Endothelial cell of umbilical vein (primary cell): ENCODE measurements at regions not wholly inside any gene's neighbourhood (a gene's known extent, or its start where the extent isn't known, plus 50 kb on each side); places are given as distances from the start of the nearest gene placed in this dataset.

Source experiments
- BruUV-seq: library from RNA; stranded (reverse); fragments of 400-500 nt; replicated peaks from 2 replicates; lab custom pipeline; 2021; lab: Mats Ljungman, UMichigan
- CTCF ChIA-PET: fragments of 300-600, 350-600 bp; sonication (Branson Sonifier 250); formaldehyde crosslinking; loops from one replicate; lab custom pipeline; 2021; ENCODE audit warnings: antibody characterized with exemption, inconsistent platforms; lab: Charles Lee
- POLR2A ChIA-PET: fragments of 300-600, 350-600 bp; sonication (Branson Sonifier 250); formaldehyde crosslinking; loops from one replicate; lab custom pipeline; 2021; ENCODE audit warnings: antibody characterized with exemption, inconsistent platforms; lab: Charles Lee
- DNase-seq: peaks from one replicate; pipeline ENCODE4 v3.0.0-alpha.2; 2011; ENCODE audit warnings: low read depth, low spot score
- FAIRE-seq: peaks from 2 replicates; lab custom pipeline; 2011; peaks lifted over from hg19 to GRCh38; lab: Jason Lieb, UNC
- H2AFZ ChIP-seq: 2 replicates; pipeline ENCODE4 v1.6.0; 2012; ENCODE audit warnings: low read depth, low read length, control low read depth, inconsistent platforms
- H3K27ac ChIP-seq: 2 replicates; pipeline ENCODE4 v1.5.1; 2011; ENCODE audit warnings: low read depth, mild to moderate bottlenecking, control low read depth, low read length, moderate library complexity; ENCODE audit not compliant: insufficient read depth
- H3K27me3 ChIP-seq, 2 experiments: 2 replicates each; pipeline versions ENCODE4 v1.6.0 to v1.6.1; 2011; ENCODE audit warnings: low read length in 2 of 2, mixed read lengths in 1 of 2; ENCODE audit not compliant: control insufficient read depth in 2 of 2, insufficient read depth in 2 of 2
- H3K36me3 ChIP-seq, 2 experiments: 2 replicates in 1 of 2; 3 replicates in 1 of 2; pipeline ENCODE4 v1.5.1; 2011; ENCODE audit warnings: low read length in 2 of 2, mild to moderate bottlenecking in 1 of 2, moderate library complexity in 1 of 2; ENCODE audit not compliant: control insufficient read depth in 2 of 2, insufficient read depth in 2 of 2; ENCODE audit errors: extremely low read depth in 1 of 2
- H3K4me1 ChIP-seq: 3 replicates; pipeline ENCODE4 v1.5.1; 2011; ENCODE audit warnings: mild to moderate bottlenecking, low read length; ENCODE audit not compliant: control insufficient read depth, insufficient read depth; ENCODE audit errors: extremely low read depth
- H3K4me2 ChIP-seq: 2 replicates; pipeline ENCODE4 v1.6.1; 2011; ENCODE audit warnings: low read length, control low read depth, mixed read lengths; ENCODE audit not compliant: insufficient read depth
- H3K4me3 ChIP-seq, 3 experiments: fragments of 200-600 bp in 1 of 3; sonication (generic), shearing (Covaris generic) in 1 of 3; replicated peaks in 1 of 3; 2 replicates each; pipeline ENCODE4 v1.5.1; 2011 to 2016; ENCODE audit warnings: control low read depth in 3 of 3, low read length in 3 of 3, mild to moderate bottlenecking in 2 of 3, inconsistent platforms in 1 of 3, low read depth in 1 of 3, moderate library complexity in 1 of 3; ENCODE audit not compliant: insufficient read depth in 1 of 3
- H3K79me2 ChIP-seq: 2 replicates; pipeline ENCODE4 v1.6.0; 2012; ENCODE audit warnings: low read length, inconsistent platforms; ENCODE audit not compliant: control insufficient read depth, insufficient read depth
- H3K9ac ChIP-seq: replicated peaks from 2 replicates; pipeline ENCODE3; 2011; ENCODE audit warnings: low read length, control low read depth; ENCODE audit not compliant: insufficient read depth; ENCODE audit errors: extremely low read depth
- H3K9me1 ChIP-seq: replicated peaks from 3 replicates; pipeline ENCODE4 v1.6.0; 2011; ENCODE audit warnings: mild to moderate bottlenecking, low read length; ENCODE audit not compliant: control insufficient read depth, insufficient read depth; ENCODE audit errors: extremely low read depth
- H3K9me3 ChIP-seq: replicated peaks from 2 replicates; pipeline ENCODE4 v1.5.1; 2012; ENCODE audit warnings: low read length, inconsistent platforms; ENCODE audit not compliant: control insufficient read depth, insufficient read depth
- H4K20me1 ChIP-seq: replicated peaks from 2 replicates; pipeline ENCODE3; 2011; ENCODE audit warnings: mild to moderate bottlenecking, low read length; ENCODE audit not compliant: control insufficient read depth, insufficient read depth; ENCODE audit errors: extremely low read depth
- EZH2 ChIP-seq: IDR thresholded peaks from 2 replicates; pipeline ENCODE4 v1.6.1; 2012; ENCODE audit warnings: borderline replicate concordance, low read depth, mild to moderate bottlenecking, moderate library complexity, low read length, inconsistent platforms; ENCODE audit not compliant: severe bottlenecking
- GATA2 ChIP-seq: IDR thresholded peaks from 2 replicates; pipeline ENCODE4 v1.7.0; 2011; ENCODE audit warnings: low read depth, mild to moderate bottlenecking, moderate library complexity, mixed read lengths, low read length; ENCODE audit not compliant: insufficient read length, insufficient read depth
- JUN ChIP-seq: IDR thresholded peaks from 2 replicates; pipeline ENCODE4 v1.6.1; 2011; ENCODE audit warnings: borderline replicate concordance, low read depth; ENCODE audit not compliant: insufficient read length, insufficient read depth
- MYC ChIP-seq: IDR thresholded peaks from one replicate; pipeline ENCODE4 v1.6.1; 2011; ENCODE audit warnings: mild to moderate bottlenecking, low read depth, low read length
- POLR2A ChIP-seq: IDR thresholded peaks from 2 replicates; pipeline ENCODE4 v1.6.1; 2012; ENCODE audit warnings: low read depth, mild to moderate bottlenecking, control low read depth, low read length
- POLR2AphosphoS5 ChIP-seq: IDR thresholded peaks from 2 replicates; pipeline ENCODE4 v1.6.1; 2012; ENCODE audit warnings: low read depth, mild to moderate bottlenecking, control low read depth, low read length, moderate library complexity; ENCODE audit not compliant: insufficient read depth
- dilution Hi-C: fragments of 300-500 bp; cut with MboI; formaldehyde crosslinking; loops from one replicate; pipeline ENCODE4 v1.15.0; 2019; ENCODE audit warnings: low sequenced_read_pairs; ENCODE audit not compliant: extremely low pct_ligation_motif_present
- intact Hi-C: fragments of 100-400 bp; cut with micrococcal nuclease; formaldehyde crosslinking; loops from one replicate; pipeline ENCODE4 v1.10.0; 2022
- TF ChIP-seq, protein P1 (sequence below): IDR thresholded peaks from 2 replicates; pipeline ENCODE4 v1.6.1; 2011; ENCODE audit not compliant: insufficient read depth, insufficient read length

GRCh38 chr6:8260610-8261009 lies 158.3 kb upstream of the EEF1E1 start:
- H3K36me3 ChIP-seq: no peaks in the 10 kb centered on the region
- no TSS peak for BruUV-seq
- H3K4me2 ChIP-seq: no peak overlapping the region
- H3K27ac ChIP-seq: no peak overlapping the region
- DNase-seq (no peak), FAIRE-seq (no peak)
- ChIA-PET POLR2A (no interaction called here), CTCF (no interaction called here)
- no peak overlapping the region for H2AFZ ChIP-seq
- H3K27me3 ChIP-seq: no peaks in the 10 kb centered on the region
- intact Hi-C loops (no loop called here), dilution Hi-C loops (no loop called here)
- no peaks in the 10 kb centered on the region for H3K4me1 ChIP-seq
- no peak overlapping the region for H3K9ac ChIP-seq
- TF ChIP-seq GATA2: no peak
- TF ChIP-seq JUN: no peak
- no peak for TF ChIP-seq MYC
- no peak for TF ChIP-seq EZH2
- TF ChIP-seq, protein P1, sequence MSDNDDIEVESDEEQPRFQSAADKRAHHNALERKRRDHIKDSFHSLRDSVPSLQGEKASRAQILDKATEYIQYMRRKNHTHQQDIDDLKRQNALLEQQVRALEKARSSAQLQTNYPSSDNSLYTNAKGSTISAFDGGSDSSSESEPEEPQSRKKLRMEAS: no peak
- TF ChIP-seq POLR2A: no peak
- TF ChIP-seq POLR2AphosphoS5: no peak
- no peaks in the 10 kb centered on the region for H3K9me3 ChIP-seq
- H4K20me1 ChIP-seq: no peaks in the 10 kb centered on the region
- H3K4me3 ChIP-seq: no peak overlapping the region
- no peaks in the 10 kb centered on the region for H3K79me2 ChIP-seq
- H3K9me1 ChIP-seq: no peaks in the 10 kb centered on the region

- Histone ChIP-seq H3K9me3 (no peaks in the 10 kb centered on the region), H3K27ac (no peak overlapping the region), H4K20me1 (no peaks in the 10 kb centered on the region), H3K9ac (no peak overlapping the region), H3K79me2 (no peaks in the 10 kb centered on the region), H3K27me3 (peaks cover 0 to 3% of the 10 kb centered on the region in 2 experiments), H3K4me3 (no peak overlapping the region), H3K4me1 (no peaks in the 10 kb centered on the region), H3K9me1 (no peaks in the 10 kb centered on the region), H3K4me2 (no peak overlapping the region), H3K36me3 (no peaks in the 10 kb centered on the region), H2AFZ (no peak overlapping the region)
- intact Hi-C loops (no loop called here), dilution Hi-C loops (no loop called here)
- FAIRE-seq: no peak
- no peak for DNase-seq
- TF ChIP-seq POLR2AphosphoS5: no peak
- POLR2A ChIA-PET: no interaction called here
- CTCF ChIA-PET: interaction anchor here (2.1 kb wide), 1 partner anchor 27 kb away, joined by 9 read pairs; no protein-coding TSS in a partner anchor
- BruUV-seq: no TSS peak
These were observed 144.1 kb upstream of the EEF1E1 start for GRCh38 chr6:8246403-8246802.
